HG02973 (cell line): ENCODE measurements at regions not wholly inside any gene's neighbourhood (a gene's known extent, or its start where the extent isn't known, plus 50 kb on each side); places are given as distances from the start of the nearest gene placed in this dataset.

Experiments used
- ATAC-seq: cut with Tn5 transposase; IDR thresholded peaks from one replicate; pipeline ENCODE4 v1.9.1; 2021; ENCODE audit warnings: moderate library complexity; ENCODE audit not compliant: unreplicated experiment

GRCh38 chr1:170864238-170864637 lies 71.1 kb upstream of the MROH9 start:
- ATAC-seq = no peak

- ATAC-seq = no peak
Observed at GRCh38 chr1:170864876-170865538, 70.3 kb upstream of the MROH9 start.

- ATAC-seq = no peak
Observed at GRCh38 chr1:170866646-170867045, 68.7 kb upstream of the MROH9 start.

- ATAC-seq = no peak
Observed at GRCh38 chr1:170871868-170872267, 63.5 kb upstream of the MROH9 start.

GRCh38 chr1:170872663-170873062 lies 62.7 kb upstream of the MROH9 start:
- peak; percentile 86 for ATAC-seq

- no peak for ATAC-seq
Observed at GRCh38 chr1:170874671-170875070, 60.7 kb upstream of the MROH9 start.

GRCh38 chr1:170881268-170882265 lies 53.8 kb upstream of the MROH9 start:
- ATAC-seq = peak; percentile 56
